GM23338 (cell line): ENCODE measurements at regions not wholly inside any gene's neighbourhood (a gene's known extent, or its start where the extent isn't known, plus 50 kb on each side); places are given as distances from the start of the nearest gene placed in this dataset.

Source experiments
- ATAC-seq: fragments of 200-7000 bp; cut with Tn5 transposase; 3 replicates; pipeline ENCODE4 v1.9.1; 2020
- DNase-seq: peaks from one replicate; pipeline ENCODE4 v3.0.0-alpha.2; 2015; ENCODE audit warnings: low spot score
- H2AFZ ChIP-seq: fragments of 200-600 bp; sonication (generic); 2 replicates; pipeline ENCODE4 v1.8.0; 2016; ENCODE audit warnings: antibody characterized with exemption, mild to moderate bottlenecking, moderate library complexity
- H3F3A ChIP-seq: fragments of 200-600 bp; sonication (generic); replicated peaks from 2 replicates; pipeline ENCODE4 v1.8.0; 2017; ENCODE audit warnings: antibody characterized with exemption, mixed run types, low read depth
- H3K27ac ChIP-seq: fragments of 200-600 bp; sonication (generic); 2 replicates; pipeline ENCODE4 v1.6.1; 2016; ENCODE audit warnings: low read depth
- H3K27me3 ChIP-seq: fragments of 200-600 bp; sonication (generic); 2 replicates; pipeline ENCODE4 v1.8.0; 2016; ENCODE audit warnings: mild to moderate bottlenecking, mixed run types, moderate library complexity; ENCODE audit not compliant: insufficient read depth
- H3K36me3 ChIP-seq: fragments of 200-600 bp; sonication (generic); 2 replicates; pipeline ENCODE4 v1.8.0; 2016; ENCODE audit warnings: mild to moderate bottlenecking; ENCODE audit not compliant: insufficient read depth
- H3K4me1 ChIP-seq: fragments of 200-600 bp; sonication (generic); 2 replicates; pipeline ENCODE4 v1.8.0; 2016; ENCODE audit warnings: mild to moderate bottlenecking, moderate library complexity; ENCODE audit not compliant: insufficient read depth
- H3K4me2 ChIP-seq: fragments of 200-600 bp; sonication (generic); 2 replicates; pipeline ENCODE4 v1.7.1; 2017; ENCODE audit warnings: mixed run types
- H3K4me3 ChIP-seq: fragments of 200-600 bp; sonication (generic); 2 replicates; pipeline ENCODE4 v1.6.1; 2016; ENCODE audit warnings: mixed run types
- H3K79me2 ChIP-seq: fragments of 200-600 bp; sonication (generic); replicated peaks from 2 replicates; pipeline ENCODE4 v1.8.0; 2017; ENCODE audit warnings: mild to moderate bottlenecking; ENCODE audit not compliant: insufficient read depth
- H3K9me2 ChIP-seq: fragments of 200-600 bp; sonication (generic); 2 replicates; pipeline ENCODE4 v1.8.0; 2017; ENCODE audit not compliant: insufficient read depth
- H4K20me1 ChIP-seq: fragments of 200-600 bp; sonication (generic); replicated peaks from 2 replicates; pipeline ENCODE4 v1.8.0; 2017; ENCODE audit warnings: mild to moderate bottlenecking; ENCODE audit not compliant: insufficient read depth
- H3K27ac Mint-ChIP-seq: 2 replicates; pipeline ENCODE4 v1.8.0; 2020; ENCODE audit warnings: inconsistent platforms, mild to moderate bottlenecking, moderate library complexity, mixed read lengths
- H3K27me3 Mint-ChIP-seq: 3 replicates; pipeline ENCODE4 v1.8.0; 2022; ENCODE audit warnings: low read depth, mild to moderate bottlenecking, moderate library complexity, mixed read lengths, inconsistent platforms; ENCODE audit not compliant: insufficient read depth, poor library complexity
- H3K36me3 Mint-ChIP-seq: 3 replicates; pipeline ENCODE4 v1.8.0; 2021; ENCODE audit warnings: low read depth, mild to moderate bottlenecking, inconsistent platforms, moderate library complexity, mixed read lengths
- H3K4me1 Mint-ChIP-seq: 3 replicates; pipeline ENCODE4 v1.8.0; 2020; ENCODE audit warnings: mild to moderate bottlenecking, inconsistent platforms, mixed read lengths
- H3K4me3 Mint-ChIP-seq: 3 replicates; pipeline ENCODE4 v1.8.0; 2021; ENCODE audit warnings: moderate library complexity, mild to moderate bottlenecking, inconsistent platforms, mixed read lengths
- H3K9me3 Mint-ChIP-seq: 3 replicates; pipeline ENCODE4 v1.8.0; 2020; ENCODE audit warnings: moderate library complexity, mild to moderate bottlenecking, inconsistent platforms, mixed read lengths
- CREB1 ChIP-seq: fragments of 250-450 bp; sonication (Bioruptor Pico); IDR thresholded peaks from 2 replicates; pipeline ENCODE4 v1.5.0; 2020; ENCODE audit warnings: low read depth, mild to moderate bottlenecking, moderate library complexity
- EZH2 ChIP-seq: fragments of 200-600 bp; sonication (generic); IDR thresholded peaks from one replicate; pipeline ENCODE4 v1.8.0; 2017; ENCODE audit warnings: antibody characterized with exemption, mild to moderate bottlenecking, low read depth; ENCODE audit not compliant: unreplicated experiment
- JUNB ChIP-seq: IDR thresholded peaks from one replicate; pipeline ENCODE4 v1.6.1; 2016; ENCODE audit warnings: antibody characterized with exemption; ENCODE audit not compliant: unreplicated experiment
- NANOG ChIP-seq: IDR thresholded peaks from 2 replicates; pipeline ENCODE4 v1.6.1; 2016; ENCODE audit warnings: antibody characterized with exemption, borderline replicate concordance
- POLR2AphosphoS5 ChIP-seq: IDR thresholded peaks from 2 replicates; pipeline ENCODE4 v1.6.1; 2016; ENCODE audit warnings: antibody characterized with exemption, low read depth
- STAT1 ChIP-seq: IDR thresholded peaks from one replicate; pipeline ENCODE4 v1.6.1; 2016; ENCODE audit warnings: antibody characterized with exemption; ENCODE audit not compliant: unreplicated experiment
- ZNF114 ChIP-seq: fragments of 250-450 bp; sonication (Bioruptor Pico); IDR thresholded peaks from 2 replicates; pipeline ENCODE4 v1.5.0; 2020; ENCODE audit warnings: mild to moderate bottlenecking, moderate library complexity
- ZNF331 ChIP-seq: fragments of 250-450 bp; sonication (Bioruptor Pico); IDR thresholded peaks from 2 replicates; pipeline ENCODE4 v1.5.0; 2020; ENCODE audit warnings: low read depth, mild to moderate bottlenecking, moderate library complexity
- TF ChIP-seq, protein P1 (sequence below), 2 experiments: fragments of 200-600 bp in 1 of 2; sonication (generic) in 1 of 2; conservative IDR thresholded peaks; 2 replicates each; pipeline versions ENCODE4 v1.5.1 to v1.6.1; 2016 to 2017; ENCODE audit warnings: antibody characterized with exemption in 2 of 2, low read depth in 2 of 2, mild to moderate bottlenecking in 2 of 2, moderate library complexity in 1 of 2
- TF ChIP-seq, protein P2 (sequence below): IDR thresholded peaks from one replicate; pipeline ENCODE4 v1.6.1; 2018; ENCODE audit warnings: antibody characterized with exemption; ENCODE audit not compliant: unreplicated experiment
- TF ChIP-seq, protein P3 (sequence below): IDR thresholded peaks from 2 replicates; pipeline ENCODE4 v1.6.1; 2016; ENCODE audit warnings: antibody characterized with exemption

DNA sequence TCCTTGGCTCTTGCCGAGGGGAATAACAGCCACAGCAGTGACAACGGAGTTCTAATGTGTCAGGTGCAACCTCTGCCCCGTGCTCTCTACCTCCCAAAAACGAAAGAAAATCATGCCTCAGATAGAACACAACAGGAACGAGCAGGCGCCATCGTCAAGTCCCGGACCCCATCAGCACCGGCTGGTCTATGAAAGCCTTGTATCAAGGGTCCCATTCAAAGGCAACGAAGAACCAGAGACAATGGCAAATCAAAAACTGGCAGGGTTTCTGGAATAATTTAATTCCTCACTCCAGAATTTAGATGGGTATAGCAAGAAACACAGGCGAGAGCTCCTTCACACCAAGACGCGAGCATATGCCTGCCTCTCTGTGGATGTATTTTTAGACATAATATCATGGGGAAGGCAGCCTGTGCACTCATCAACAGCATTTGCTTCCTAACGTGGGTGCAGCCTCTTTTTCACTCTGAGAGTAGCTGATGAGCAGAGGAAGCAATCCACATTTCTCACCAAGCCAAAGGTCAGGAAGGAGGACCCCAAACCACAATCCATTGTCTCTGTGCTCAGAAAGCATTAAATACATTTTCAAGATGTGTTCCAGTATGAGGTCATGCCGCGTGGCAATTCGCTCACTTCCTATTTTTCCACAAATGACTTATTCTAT lies 193.4 kb upstream of the BLID start (continued):
- TF ChIP-seq EZH2 (no peak), CREB1 (CRISPR knock-in tag) (no peak), POLR2AphosphoS5 (no peak)
- TF ChIP-seq, protein P1, sequence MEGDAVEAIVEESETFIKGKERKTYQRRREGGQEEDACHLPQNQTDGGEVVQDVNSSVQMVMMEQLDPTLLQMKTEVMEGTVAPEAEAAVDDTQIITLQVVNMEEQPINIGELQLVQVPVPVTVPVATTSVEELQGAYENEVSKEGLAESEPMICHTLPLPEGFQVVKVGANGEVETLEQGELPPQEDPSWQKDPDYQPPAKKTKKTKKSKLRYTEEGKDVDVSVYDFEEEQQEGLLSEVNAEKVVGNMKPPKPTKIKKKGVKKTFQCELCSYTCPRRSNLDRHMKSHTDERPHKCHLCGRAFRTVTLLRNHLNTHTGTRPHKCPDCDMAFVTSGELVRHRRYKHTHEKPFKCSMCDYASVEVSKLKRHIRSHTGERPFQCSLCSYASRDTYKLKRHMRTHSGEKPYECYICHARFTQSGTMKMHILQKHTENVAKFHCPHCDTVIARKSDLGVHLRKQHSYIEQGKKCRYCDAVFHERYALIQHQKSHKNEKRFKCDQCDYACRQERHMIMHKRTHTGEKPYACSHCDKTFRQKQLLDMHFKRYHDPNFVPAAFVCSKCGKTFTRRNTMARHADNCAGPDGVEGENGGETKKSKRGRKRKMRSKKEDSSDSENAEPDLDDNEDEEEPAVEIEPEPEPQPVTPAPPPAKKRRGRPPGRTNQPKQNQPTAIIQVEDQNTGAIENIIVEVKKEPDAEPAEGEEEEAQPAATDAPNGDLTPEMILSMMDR (conservative IDR thresholded peaks at IDR 0.05; ENCODE audit: low read depth in 2 of 2) = no peak

GRCh38 chr11:122308226-122308625 lies 192.2 kb upstream of the BLID start:
- no peak for DNase-seq
- no peak for TF ChIP-seq POLR2AphosphoS5
- TF ChIP-seq EZH2 = no peak
- no peak for TF ChIP-seq NANOG
- TF ChIP-seq, protein P2, sequence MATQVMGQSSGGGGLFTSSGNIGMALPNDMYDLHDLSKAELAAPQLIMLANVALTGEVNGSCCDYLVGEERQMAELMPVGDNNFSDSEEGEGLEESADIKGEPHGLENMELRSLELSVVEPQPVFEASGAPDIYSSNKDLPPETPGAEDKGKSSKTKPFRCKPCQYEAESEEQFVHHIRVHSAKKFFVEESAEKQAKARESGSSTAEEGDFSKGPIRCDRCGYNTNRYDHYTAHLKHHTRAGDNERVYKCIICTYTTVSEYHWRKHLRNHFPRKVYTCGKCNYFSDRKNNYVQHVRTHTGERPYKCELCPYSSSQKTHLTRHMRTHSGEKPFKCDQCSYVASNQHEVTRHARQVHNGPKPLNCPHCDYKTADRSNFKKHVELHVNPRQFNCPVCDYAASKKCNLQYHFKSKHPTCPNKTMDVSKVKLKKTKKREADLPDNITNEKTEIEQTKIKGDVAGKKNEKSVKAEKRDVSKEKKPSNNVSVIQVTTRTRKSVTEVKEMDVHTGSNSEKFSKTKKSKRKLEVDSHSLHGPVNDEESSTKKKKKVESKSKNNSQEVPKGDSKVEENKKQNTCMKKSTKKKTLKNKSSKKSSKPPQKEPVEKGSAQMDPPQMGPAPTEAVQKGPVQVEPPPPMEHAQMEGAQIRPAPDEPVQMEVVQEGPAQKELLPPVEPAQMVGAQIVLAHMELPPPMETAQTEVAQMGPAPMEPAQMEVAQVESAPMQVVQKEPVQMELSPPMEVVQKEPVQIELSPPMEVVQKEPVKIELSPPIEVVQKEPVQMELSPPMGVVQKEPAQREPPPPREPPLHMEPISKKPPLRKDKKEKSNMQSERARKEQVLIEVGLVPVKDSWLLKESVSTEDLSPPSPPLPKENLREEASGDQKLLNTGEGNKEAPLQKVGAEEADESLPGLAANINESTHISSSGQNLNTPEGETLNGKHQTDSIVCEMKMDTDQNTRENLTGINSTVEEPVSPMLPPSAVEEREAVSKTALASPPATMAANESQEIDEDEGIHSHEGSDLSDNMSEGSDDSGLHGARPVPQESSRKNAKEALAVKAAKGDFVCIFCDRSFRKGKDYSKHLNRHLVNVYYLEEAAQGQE = no peak
- TF ChIP-seq ZNF331 = no peak
- no peak for TF ChIP-seq JUNB
- TF ChIP-seq, protein P3, sequence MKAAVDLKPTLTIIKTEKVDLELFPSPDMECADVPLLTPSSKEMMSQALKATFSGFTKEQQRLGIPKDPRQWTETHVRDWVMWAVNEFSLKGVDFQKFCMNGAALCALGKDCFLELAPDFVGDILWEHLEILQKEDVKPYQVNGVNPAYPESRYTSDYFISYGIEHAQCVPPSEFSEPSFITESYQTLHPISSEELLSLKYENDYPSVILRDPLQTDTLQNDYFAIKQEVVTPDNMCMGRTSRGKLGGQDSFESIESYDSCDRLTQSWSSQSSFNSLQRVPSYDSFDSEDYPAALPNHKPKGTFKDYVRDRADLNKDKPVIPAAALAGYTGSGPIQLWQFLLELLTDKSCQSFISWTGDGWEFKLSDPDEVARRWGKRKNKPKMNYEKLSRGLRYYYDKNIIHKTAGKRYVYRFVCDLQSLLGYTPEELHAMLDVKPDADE = no peak
- no peak for TF ChIP-seq ZNF114 (CRISPR knock-in tag)
- TF ChIP-seq, protein P1 (conservative IDR thresholded peaks at IDR 0.05; ENCODE audit: low read depth in 2 of 2) = no peak
- no peak for TF ChIP-seq STAT1
- Histone ChIP-seq H3K27me3 (no peaks in the 10 kb centered on the region), H3K4me3 (no peak overlapping the region), H3F3A (no peaks in the 10 kb centered on the region), H3K27ac (no peak overlapping the region), H3K36me3 (no peaks in the 10 kb centered on the region), H3K4me2 (0 out of 2 replicates have a peak overlapping the region, but pooled peaks have one; percentile 17), H3K4me1 (peaks cover 47% of the 10 kb centered on the region), H3K79me2 (no peaks in the 10 kb centered on the region), H2AFZ (no peak overlapping the region), H4K20me1 (no peaks in the 10 kb centered on the region), H3K9me2 (no peaks in the 10 kb centered on the region)
- H3K9me3 Mint-ChIP-seq = no peaks in the 10 kb centered on the region
- peaks cover 61% of the 10 kb centered on the region for H3K4me1 Mint-ChIP-seq
- H3K36me3 Mint-ChIP-seq = no peaks in the 10 kb centered on the region
- H3K27me3 Mint-ChIP-seq = no peaks in the 10 kb centered on the region
- H3K4me3 Mint-ChIP-seq = no peak overlapping the region
- no peak overlapping the region for H3K27ac Mint-ChIP-seq
- ATAC-seq = no peak
